ENCODE measurements at regions not wholly inside any gene's neighbourhood (a gene's known extent, or its start where the extent isn't known, plus 50 kb on each side); places are given as distances from the start of the nearest gene placed in this dataset.

DNA sequence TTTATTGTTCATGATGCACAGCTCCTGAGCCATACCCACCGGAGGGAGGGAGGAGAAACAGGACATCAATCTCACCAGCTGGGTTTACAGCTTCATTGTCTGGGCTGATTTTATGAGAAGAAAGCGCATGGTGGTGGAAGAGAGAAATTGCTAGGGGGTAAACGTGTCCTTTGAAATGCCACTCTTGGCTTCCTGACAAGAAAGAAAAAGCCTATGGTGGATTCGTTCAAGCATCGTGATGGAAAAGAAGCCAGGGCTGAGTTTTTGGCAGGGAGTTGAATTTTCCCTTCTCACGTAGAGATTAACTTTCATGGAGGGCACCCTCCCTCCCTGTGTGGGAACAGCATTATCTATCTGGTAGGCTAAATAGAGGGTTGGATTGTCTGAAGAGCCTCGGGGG is 502.0 kb downstream of the SLC4A3 start:
- no peak for TF ChIP-seq CTCF (conservative IDR thresholded peaks at IDR 0.05; ENCODE audit: low read depth, low read length)
- H3K4me3 ChIP-seq (ENCODE audit: low read depth, low read length), result no peak overlapping the region
- DNase-seq (ENCODE audit: low read depth), result no peak

DNA sequence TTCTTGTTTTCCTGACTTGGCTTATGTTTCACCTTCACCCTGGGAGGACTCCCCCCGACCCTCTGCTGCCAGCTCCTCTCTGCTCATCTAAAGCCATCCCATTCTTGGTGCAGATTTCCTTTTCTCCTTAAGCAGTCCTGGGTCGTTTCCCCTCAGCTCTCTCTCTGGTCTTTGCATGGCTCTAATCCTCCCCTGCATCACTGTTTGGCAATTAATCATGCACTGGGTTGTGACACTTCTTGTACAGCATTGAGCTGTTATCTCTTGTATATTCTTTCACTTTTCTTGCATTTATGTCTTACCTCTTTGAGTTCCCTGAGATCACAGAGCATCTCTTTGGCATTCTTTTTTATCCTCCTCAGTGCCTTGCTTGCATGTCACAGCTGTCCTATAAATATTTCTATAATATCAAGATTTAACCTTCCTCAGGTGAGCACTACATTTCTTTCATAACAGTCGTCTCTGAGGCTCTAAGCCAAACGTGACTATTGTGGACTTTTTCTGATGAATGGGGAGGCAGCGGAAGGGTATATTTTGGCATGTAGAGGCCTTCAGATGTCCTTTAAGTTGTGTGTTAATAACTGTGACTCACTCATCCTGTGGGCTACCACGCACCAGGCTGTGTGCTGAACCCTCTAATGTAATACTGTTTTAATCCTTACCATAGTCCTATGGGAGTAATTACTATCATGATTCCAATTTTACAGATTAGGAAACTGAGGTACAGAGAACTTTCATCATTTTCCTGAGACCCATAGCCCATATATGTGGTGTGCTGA is 507.5 kb downstream of the SLC4A3 start:
- DNase-seq (ENCODE audit: low read depth), result no peak
- H3K4me3 ChIP-seq (ENCODE audit: low read depth, low read length), result no peak overlapping the region
- no peak for TF ChIP-seq CTCF (conservative IDR thresholded peaks at IDR 0.05; ENCODE audit: low read depth, low read length)

DNA sequence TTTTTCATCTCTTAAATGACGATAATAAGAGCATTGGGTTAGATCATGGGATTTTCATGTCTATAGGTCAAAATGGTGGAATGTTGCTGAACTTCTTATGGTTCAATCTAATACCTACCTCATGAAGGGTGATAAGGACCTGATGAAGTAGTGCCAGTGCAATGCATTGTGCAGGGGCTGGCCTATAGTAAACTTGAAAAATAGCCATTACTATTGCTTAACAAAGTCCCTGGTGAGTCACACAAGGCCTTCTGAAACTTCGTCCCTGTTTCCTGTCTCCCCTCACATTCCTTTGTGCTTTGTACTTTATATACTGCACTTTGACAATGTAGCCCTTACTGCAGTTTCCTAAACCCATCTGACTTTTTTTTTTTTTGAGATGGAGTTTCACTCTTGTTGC is 515.9 kb downstream of the SLC4A3 start:
- peak; percentile 31 for DNase-seq (ENCODE audit: low read depth)
- TF ChIP-seq CTCF (conservative IDR thresholded peaks at IDR 0.05; ENCODE audit: low read depth, low read length), result no peak
- H3K4me3 ChIP-seq (ENCODE audit: low read depth, low read length), result no peak overlapping the region

DNA sequence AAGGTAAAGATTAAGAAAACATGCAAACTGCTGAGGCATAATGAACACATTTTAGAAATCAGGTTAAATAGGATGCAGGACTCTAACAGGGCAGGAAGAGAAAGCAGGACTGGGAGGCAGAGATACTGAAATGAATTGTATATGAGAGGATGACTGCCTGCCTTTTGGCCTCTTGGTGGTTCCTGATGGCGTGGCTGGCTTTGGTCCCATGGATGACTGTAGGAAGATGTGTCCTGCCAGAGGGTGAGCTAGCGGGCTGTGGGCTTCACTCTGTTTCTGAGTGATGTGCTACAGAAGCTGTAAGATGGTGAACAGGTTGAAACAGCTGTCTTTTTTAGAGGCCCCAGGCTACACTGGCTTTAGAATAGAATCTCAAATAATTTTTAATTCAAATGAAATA is 517.0 kb downstream of the SLC4A3 start:
- no peak for DNase-seq (ENCODE audit: low read depth)
- no peak overlapping the region for H3K4me3 ChIP-seq (ENCODE audit: low read depth, low read length)
- TF ChIP-seq CTCF (conservative IDR thresholded peaks at IDR 0.05; ENCODE audit: low read depth, low read length), result no peak

DNA sequence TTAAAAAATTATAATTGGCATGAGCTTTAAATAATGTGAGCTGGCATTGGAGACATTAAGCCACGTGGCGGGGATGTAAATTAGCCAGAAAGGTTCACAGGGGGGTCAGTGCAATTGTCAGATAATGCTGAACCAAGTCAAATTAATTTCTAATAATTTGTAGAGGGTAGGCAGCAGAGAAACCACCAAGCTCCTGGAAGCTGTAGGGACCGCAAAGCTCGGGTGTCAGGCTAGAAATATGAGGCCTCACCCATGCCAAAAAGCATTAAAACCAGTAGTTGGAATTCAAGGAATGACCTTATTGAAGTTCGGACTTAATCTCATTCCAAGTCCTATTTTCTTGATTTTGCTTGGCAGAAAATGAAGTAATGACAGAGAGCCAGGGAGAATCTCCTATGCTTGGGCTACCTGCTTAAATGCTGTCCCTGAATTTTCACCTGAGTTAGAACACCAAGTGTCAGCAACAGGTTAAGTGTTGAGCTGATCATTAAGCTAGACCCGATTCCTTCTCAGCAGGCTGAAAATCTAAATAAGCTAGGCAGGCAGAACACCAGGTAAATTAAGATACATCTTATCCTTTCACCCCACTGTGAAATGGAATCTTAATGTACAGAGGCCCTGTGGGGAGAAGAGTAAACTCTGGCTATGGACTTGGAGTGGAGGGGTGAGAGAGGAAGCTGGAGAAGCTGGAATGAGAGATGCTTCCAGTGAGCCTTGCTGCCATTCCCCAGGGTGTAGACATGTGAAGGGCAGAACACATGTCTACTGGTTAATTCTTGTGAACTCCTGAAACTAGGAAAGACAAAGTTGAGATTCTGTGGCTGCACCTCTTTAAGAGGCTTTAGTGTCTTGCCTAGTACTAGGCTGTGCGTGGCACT is 520.0 kb downstream of the SLC4A3 start:
- DNase-seq (ENCODE audit: low read depth), result no peak
- no peak overlapping the region for H3K4me3 ChIP-seq (ENCODE audit: low read depth, low read length)
- TF ChIP-seq CTCF (conservative IDR thresholded peaks at IDR 0.05; ENCODE audit: low read depth, low read length), result no peak

- TF ChIP-seq CTCF (conservative IDR thresholded peaks at IDR 0.05; ENCODE audit: low read depth, low read length), result no peak
- no peak overlapping the region for H3K4me3 ChIP-seq (ENCODE audit: low read depth, low read length)
- DNase-seq (ENCODE audit: low read depth), result no peak
These were observed 521.2 kb downstream of the SLC4A3 start for GRCh38 chr2:220148471-220149248.
